Dendritic cell treated with granulocyte-macrophage colony-stimulating factor and Interleukin-4, amounts not matched to agents 40 ng/mL and 50 ng/mL, for 4 days (primary cell): ENCODE measurements at regions not wholly inside any gene's neighbourhood (a gene's known extent, or its start where the extent isn't known, plus 50 kb on each side); places are given as distances from the start of the nearest gene placed in this dataset.

Experiments
- H3K27ac Mint-ChIP-seq: one replicate; pipeline ENCODE4 v1.8.0; 2022; ENCODE audit warnings: mild to moderate bottlenecking, mixed read lengths
- H3K27me3 Mint-ChIP-seq: one replicate; pipeline ENCODE4 v1.8.0; 2022; ENCODE audit warnings: mild to moderate bottlenecking, mixed read lengths
- H3K36me3 Mint-ChIP-seq: one replicate; pipeline ENCODE4 v1.8.0; 2022; ENCODE audit warnings: low read depth, mixed read lengths
- H3K4me1 Mint-ChIP-seq: one replicate; pipeline ENCODE4 v1.8.0; 2022; ENCODE audit warnings: low read depth, mixed read lengths
- H3K4me3 Mint-ChIP-seq: one replicate; pipeline ENCODE4 v1.8.0; 2022; ENCODE audit warnings: mild to moderate bottlenecking, moderate library complexity, mixed read lengths
- H3K9me3 Mint-ChIP-seq: one replicate; pipeline ENCODE4 v1.8.0; 2022; ENCODE audit warnings: mixed read lengths
- intact Hi-C: fragments of 100-400 bp; cut with micrococcal nuclease; formaldehyde crosslinking; loops from one replicate; pipeline ENCODE4 v1.15.0; 2022

GRCh38 chr2:119064567-119064966 is 94.0 kb downstream of the C1QL2 start:
- intact Hi-C loops: no loop called here
- H3K4me3 Mint-ChIP-seq: no peak overlapping the region

GRCh38 chr2:119063177-119063576 is 95.4 kb downstream of the C1QL2 start:
- Mint-ChIP-seq H3K27ac (no peak overlapping the region), H3K9me3 (no peaks in the 10 kb centered on the region), H3K27me3 (peaks cover 5% of the 10 kb centered on the region), H3K4me1 (no peaks in the 10 kb centered on the region), H3K36me3 (no peaks in the 10 kb centered on the region), H3K4me3 (no peak overlapping the region)
- intact Hi-C loops: no loop called here

More at GRCh38 chr2:119064567-119064966, 94.0 kb downstream of the C1QL2 start:
- Mint-ChIP-seq H3K27me3 (peaks cover 5% of the 10 kb centered on the region), H3K36me3 (no peaks in the 10 kb centered on the region), H3K9me3 (no peaks in the 10 kb centered on the region), H3K4me1 (no peaks in the 10 kb centered on the region), H3K27ac (no peak overlapping the region)

- H3K27ac Mint-ChIP-seq: no peak overlapping the region
- intact Hi-C loops: no loop called here
- H3K36me3 Mint-ChIP-seq: no peaks in the 10 kb centered on the region
- no peaks in the 10 kb centered on the region for H3K9me3 Mint-ChIP-seq
- peaks cover 6% of the 10 kb centered on the region for H3K27me3 Mint-ChIP-seq
- no peaks in the 10 kb centered on the region for H3K4me1 Mint-ChIP-seq
- no peak overlapping the region for H3K4me3 Mint-ChIP-seq
Observed at GRCh38 chr2:119062652-119063051, 95.9 kb downstream of the C1QL2 start.

- intact Hi-C loops: no loop called here
- H3K36me3 Mint-ChIP-seq: no peaks in the 10 kb centered on the region
- H3K4me1 Mint-ChIP-seq: no peaks in the 10 kb centered on the region
- no peak overlapping the region for H3K27ac Mint-ChIP-seq
- H3K9me3 Mint-ChIP-seq: no peaks in the 10 kb centered on the region
- no peak overlapping the region for H3K4me3 Mint-ChIP-seq
- H3K27me3 Mint-ChIP-seq: peaks cover 8% of the 10 kb centered on the region
Observed at GRCh38 chr2:119062179-119062578, 96.4 kb downstream of the C1QL2 start.

GRCh38 chr2:119059940-119060339 is 98.6 kb downstream of the C1QL2 start:
- peaks cover 2% of the 10 kb centered on the region for H3K9me3 Mint-ChIP-seq
- H3K27ac Mint-ChIP-seq: no peak overlapping the region
- no peaks in the 10 kb centered on the region for H3K36me3 Mint-ChIP-seq
- no peak overlapping the region for H3K4me3 Mint-ChIP-seq
- intact Hi-C loops: no loop called here
- H3K4me1 Mint-ChIP-seq: no peaks in the 10 kb centered on the region
- peaks cover 13% of the 10 kb centered on the region for H3K27me3 Mint-ChIP-seq

- H3K27me3 Mint-ChIP-seq: peaks cover 16% of the 10 kb centered on the region
- intact Hi-C loops: no loop called here
- peaks cover 8% of the 10 kb centered on the region for H3K9me3 Mint-ChIP-seq
- no peak overlapping the region for H3K27ac Mint-ChIP-seq
- H3K4me3 Mint-ChIP-seq: no peak overlapping the region
- no peaks in the 10 kb centered on the region for H3K36me3 Mint-ChIP-seq
- H3K4me1 Mint-ChIP-seq: no peaks in the 10 kb centered on the region
Observed at GRCh38 chr2:119059287-119059686, 99.3 kb downstream of the C1QL2 start.

GRCh38 chr2:119053700-119054436 is 104.7 kb downstream of the C1QL2 start:
- Mint-ChIP-seq H3K4me3 (no peak overlapping the region), H3K9me3 (peaks cover 12% of the 10 kb centered on the region), H3K4me1 (no peaks in the 10 kb centered on the region), H3K27ac (no peak overlapping the region), H3K27me3 (peaks cover 33% of the 10 kb centered on the region), H3K36me3 (no peaks in the 10 kb centered on the region)
- intact Hi-C loops: no loop called here

- H3K4me3 Mint-ChIP-seq: no peak overlapping the region
- H3K27me3 Mint-ChIP-seq: peaks cover 48% of the 10 kb centered on the region
- H3K4me1 Mint-ChIP-seq: peaks cover 5% of the 10 kb centered on the region
- no peaks in the 10 kb centered on the region for H3K36me3 Mint-ChIP-seq
- H3K27ac Mint-ChIP-seq: no peak overlapping the region
- intact Hi-C loops: no loop called here
- peaks cover 12% of the 10 kb centered on the region for H3K9me3 Mint-ChIP-seq
Observed at GRCh38 chr2:119051263-119051662, 107.3 kb downstream of the C1QL2 start.

- peaks cover 55% of the 10 kb centered on the region for H3K27me3 Mint-ChIP-seq
- peaks cover 12% of the 10 kb centered on the region for H3K9me3 Mint-ChIP-seq
- no peaks in the 10 kb centered on the region for H3K36me3 Mint-ChIP-seq
- no peak overlapping the region for H3K4me3 Mint-ChIP-seq
- no peak overlapping the region for H3K27ac Mint-ChIP-seq
- intact Hi-C loops: no loop called here
- peaks cover 5% of the 10 kb centered on the region for H3K4me1 Mint-ChIP-seq
Observed at GRCh38 chr2:119049968-119050704, 108.1 kb downstream of the MARCO start.
